ENCODE measurements at regions not wholly inside any gene's neighbourhood (a gene's known extent, or its start where the extent isn't known, plus 50 kb on each side); places are given as distances from the start of the nearest gene placed in this dataset.
A peak's percentile ranks its signal among the peaks of the same experiment; 100 is the strongest.
"Not testable (repeated sequence)": the region's sequence is repeated elsewhere in the genome, so short reads cannot be mapped to it uniquely, and the experiment has no call there.

- peak overlapping the region; percentile 31 for H3K27ac ChIP-seq (ENCODE audit: low read length)
- peaks cover 18% of the 10 kb centered on the region for H3K4me1 ChIP-seq (ENCODE audit: control insufficient read depth, low read depth, low read length)
- H3K36me3 ChIP-seq (ENCODE audit: control insufficient read depth, low read depth, low read length): no peaks in the 10 kb centered on the region
- H3K27me3 ChIP-seq (ENCODE audit: control insufficient read depth, insufficient read depth, low read length): no peaks in the 10 kb centered on the region
- no peak overlapping the region for H3K4me3 ChIP-seq (ENCODE audit: low read length)
- H3K9ac ChIP-seq (ENCODE audit: low read length): no peak overlapping the region
- no peaks in the 10 kb centered on the region for H3K9me3 ChIP-seq (ENCODE audit: control insufficient read depth, low read depth, low read length)
These were observed 633.0 kb downstream of the LRRC70 start for GRCh38 chr5:63211448-63212132.

- no peaks in the 10 kb centered on the region for H3K36me3 ChIP-seq (ENCODE audit: control insufficient read depth, low read depth, low read length)
- H3K27ac ChIP-seq (ENCODE audit: low read length): no peak overlapping the region
- peaks cover 17% of the 10 kb centered on the region for H3K4me1 ChIP-seq (ENCODE audit: control insufficient read depth, low read depth, low read length)
- H3K27me3 ChIP-seq (ENCODE audit: control insufficient read depth, insufficient read depth, low read length): no peaks in the 10 kb centered on the region
- no peaks in the 10 kb centered on the region for H3K9me3 ChIP-seq (ENCODE audit: control insufficient read depth, low read depth, low read length)
- H3K9ac ChIP-seq (ENCODE audit: low read length): no peak overlapping the region
- H3K4me3 ChIP-seq (ENCODE audit: low read length): no peak overlapping the region
These were observed 627.4 kb downstream of the LRRC70 start for GRCh38 chr5:63205976-63206375.

GRCh38 chr5:63201738-63202137 lies 623.1 kb downstream of the LRRC70 start:
- Histone ChIP-seq H3K4me1 (ENCODE audit: control insufficient read depth, low read depth, low read length) (peaks cover 12% of the 10 kb centered on the region), H3K4me3 (ENCODE audit: low read length) (no peak overlapping the region), H3K36me3 (ENCODE audit: control insufficient read depth, low read depth, low read length) (no peaks in the 10 kb centered on the region), H3K27me3 (ENCODE audit: control insufficient read depth, insufficient read depth, low read length) (no peaks in the 10 kb centered on the region), H3K27ac (ENCODE audit: low read length) (no peak overlapping the region), H3K9me3 (ENCODE audit: control insufficient read depth, low read depth, low read length) (no peaks in the 10 kb centered on the region), H3K9ac (ENCODE audit: low read length) (no peak overlapping the region)

- no peaks in the 10 kb centered on the region for H3K36me3 ChIP-seq (ENCODE audit: control insufficient read depth, low read depth, low read length)
- peaks cover 3% of the 10 kb centered on the region for H3K9me3 ChIP-seq (ENCODE audit: control insufficient read depth, low read depth, low read length)
- no peak overlapping the region for H3K9ac ChIP-seq (ENCODE audit: low read length)
- no peaks in the 10 kb centered on the region for H3K27me3 ChIP-seq (ENCODE audit: control insufficient read depth, insufficient read depth, low read length)
- H3K27ac ChIP-seq (ENCODE audit: low read length): no peak overlapping the region
- H3K4me1 ChIP-seq (ENCODE audit: control insufficient read depth, low read depth, low read length): no peaks in the 10 kb centered on the region
- H3K4me3 ChIP-seq (ENCODE audit: low read length): no peak overlapping the region
These were observed 615.5 kb downstream of the LRRC70 start for GRCh38 chr5:63194126-63194525.

GRCh38 chr5:63180190-63180589 lies 601.6 kb downstream of the LRRC70 start:
- not testable (repeated sequence) for H3K36me3 ChIP-seq (ENCODE audit: control insufficient read depth, low read depth, low read length); H3K27me3 ChIP-seq (ENCODE audit: control insufficient read depth, insufficient read depth, low read length); H3K4me3 ChIP-seq (ENCODE audit: low read length); H3K9me3 ChIP-seq (ENCODE audit: control insufficient read depth, low read depth, low read length); H3K4me1 ChIP-seq (ENCODE audit: control insufficient read depth, low read depth, low read length); H3K9ac ChIP-seq (ENCODE audit: low read length); H3K27ac ChIP-seq (ENCODE audit: low read length)

- H3K4me3 ChIP-seq (ENCODE audit: low read length): no peak overlapping the region
- H3K9ac ChIP-seq (ENCODE audit: low read length): no peak overlapping the region
These were observed 597.2 kb downstream of the LRRC70 start for GRCh38 chr5:63175850-63176249.

GRCh38 chr5:63170486-63170885 lies 591.9 kb downstream of the LRRC70 start:
- Histone ChIP-seq H3K27me3 (ENCODE audit: control insufficient read depth, insufficient read depth, low read length) (no peaks in the 10 kb centered on the region), H3K9ac (ENCODE audit: low read length) (no peak overlapping the region), H3K4me3 (ENCODE audit: low read length) (no peak overlapping the region), H3K4me1 (ENCODE audit: control insufficient read depth, low read depth, low read length) (no peaks in the 10 kb centered on the region), H3K36me3 (ENCODE audit: control insufficient read depth, low read depth, low read length) (no peaks in the 10 kb centered on the region), H3K27ac (ENCODE audit: low read length) (no peak overlapping the region), H3K9me3 (ENCODE audit: control insufficient read depth, low read depth, low read length) (no peaks in the 10 kb centered on the region)

More at GRCh38 chr5:63175850-63176249, 597.2 kb downstream of the LRRC70 start:
- Histone ChIP-seq H3K36me3 (ENCODE audit: control insufficient read depth, low read depth, low read length) (no peaks in the 10 kb centered on the region), H3K4me1 (ENCODE audit: control insufficient read depth, low read depth, low read length) (no peaks in the 10 kb centered on the region), H3K9me3 (ENCODE audit: control insufficient read depth, low read depth, low read length) (no peaks in the 10 kb centered on the region), H3K27ac (ENCODE audit: low read length) (no peak overlapping the region), H3K27me3 (ENCODE audit: control insufficient read depth, insufficient read depth, low read length) (no peaks in the 10 kb centered on the region)

GRCh38 chr5:63164838-63165535 lies 586.4 kb downstream of the LRRC70 start:
- Histone ChIP-seq H3K9ac (ENCODE audit: low read length) (no peak overlapping the region), H3K36me3 (ENCODE audit: control insufficient read depth, low read depth, low read length) (no peaks in the 10 kb centered on the region), H3K4me3 (ENCODE audit: low read length) (no peak overlapping the region), H3K4me1 (ENCODE audit: control insufficient read depth, low read depth, low read length) (no peaks in the 10 kb centered on the region), H3K27ac (ENCODE audit: low read length) (no peak overlapping the region), H3K27me3 (ENCODE audit: control insufficient read depth, insufficient read depth, low read length) (no peaks in the 10 kb centered on the region), H3K9me3 (ENCODE audit: control insufficient read depth, low read depth, low read length) (no peaks in the 10 kb centered on the region)

GRCh38 chr5:63164339-63164738 lies 585.7 kb downstream of the LRRC70 start:
- no peaks in the 10 kb centered on the region for H3K36me3 ChIP-seq (ENCODE audit: control insufficient read depth, low read depth, low read length)
- H3K9me3 ChIP-seq (ENCODE audit: control insufficient read depth, low read depth, low read length): no peaks in the 10 kb centered on the region
- no peak overlapping the region for H3K9ac ChIP-seq (ENCODE audit: low read length)
- no peaks in the 10 kb centered on the region for H3K27me3 ChIP-seq (ENCODE audit: control insufficient read depth, insufficient read depth, low read length)
- no peaks in the 10 kb centered on the region for H3K4me1 ChIP-seq (ENCODE audit: control insufficient read depth, low read depth, low read length)
- H3K27ac ChIP-seq (ENCODE audit: low read length): no peak overlapping the region
- no peak overlapping the region for H3K4me3 ChIP-seq (ENCODE audit: low read length)

GRCh38 chr5:63155310-63155631 lies 576.7 kb downstream of the LRRC70 start:
- no peaks in the 10 kb centered on the region for H3K9me3 ChIP-seq (ENCODE audit: control insufficient read depth, low read depth, low read length)
- no peaks in the 10 kb centered on the region for H3K4me1 ChIP-seq (ENCODE audit: control insufficient read depth, low read depth, low read length)
- no peaks in the 10 kb centered on the region for H3K27me3 ChIP-seq (ENCODE audit: control insufficient read depth, insufficient read depth, low read length)
- H3K9ac ChIP-seq (ENCODE audit: low read length): no peak overlapping the region
- H3K4me3 ChIP-seq (ENCODE audit: low read length): no peak overlapping the region
- no peaks in the 10 kb centered on the region for H3K36me3 ChIP-seq (ENCODE audit: control insufficient read depth, low read depth, low read length)
- H3K27ac ChIP-seq (ENCODE audit: low read length): no peak overlapping the region

GRCh38 chr5:63154476-63155309 lies 576.1 kb downstream of the LRRC70 start:
- Histone ChIP-seq H3K9me3 (ENCODE audit: control insufficient read depth, low read depth, low read length) (no peaks in the 10 kb centered on the region), H3K27ac (ENCODE audit: low read length) (no peak overlapping the region), H3K4me3 (ENCODE audit: low read length) (no peak overlapping the region), H3K27me3 (ENCODE audit: control insufficient read depth, insufficient read depth, low read length) (no peaks in the 10 kb centered on the region), H3K36me3 (ENCODE audit: control insufficient read depth, low read depth, low read length) (no peaks in the 10 kb centered on the region), H3K4me1 (ENCODE audit: control insufficient read depth, low read depth, low read length) (no peaks in the 10 kb centered on the region), H3K9ac (ENCODE audit: low read length) (no peak overlapping the region)

Data from iPS-18a (cell line).